DOHH2 (cell line): ENCODE measurements at regions not wholly inside any gene's neighbourhood (a gene's known extent, or its start where the extent isn't known, plus 50 kb on each side); places are given as distances from the start of the nearest gene placed in this dataset.
"Not testable (repeated sequence)": the region's sequence is repeated elsewhere in the genome, so short reads cannot be mapped to it uniquely, and the experiment has no call there.

Source experiments
- H3F3A ChIP-seq: fragments of 200-600 bp; sonication (generic), shearing (Covaris generic); 2 replicates; pipeline ENCODE4 v1.6.0; 2016; ENCODE audit warnings: antibody characterized with exemption, mild to moderate bottlenecking; ENCODE audit not compliant: control insufficient read depth, insufficient read depth
- H3K27ac ChIP-seq: fragments of 200-600 bp; sonication (generic); 2 replicates; pipeline ENCODE4 v1.5.1; 2014; ENCODE audit warnings: low read depth, mild to moderate bottlenecking, low read length, moderate library complexity
- H3K27me3 ChIP-seq: fragments of 200-600 bp; sonication (generic); 2 replicates; pipeline ENCODE4 v1.6.1; 2014; ENCODE audit warnings: mild to moderate bottlenecking, low read length, mixed read lengths; ENCODE audit not compliant: control insufficient read depth
- H3K36me3 ChIP-seq: fragments of 200-600 bp; sonication (generic); 2 replicates; pipeline ENCODE4 v1.6.1; 2014; ENCODE audit warnings: mild to moderate bottlenecking, low read length, moderate library complexity, mixed read lengths; ENCODE audit not compliant: control insufficient read depth
- H3K4me1 ChIP-seq: fragments of 200-600 bp; sonication (generic); 2 replicates; pipeline ENCODE4 v1.6.1; 2014; ENCODE audit warnings: mild to moderate bottlenecking, low read length, mixed read lengths; ENCODE audit not compliant: control insufficient read depth
- H3K4me2 ChIP-seq: fragments of 200-600 bp; sonication (generic); 2 replicates; pipeline ENCODE4 v1.6.0; 2014; ENCODE audit warnings: mild to moderate bottlenecking, low read length, moderate library complexity
- H3K4me3 ChIP-seq: fragments of 200-600 bp; sonication (generic); 2 replicates; pipeline ENCODE4 v1.5.1; 2014; ENCODE audit warnings: mild to moderate bottlenecking, low read length, mixed read lengths
- H3K79me2 ChIP-seq: fragments of 200-600 bp; sonication (generic); 2 replicates; pipeline ENCODE4 v1.6.1; 2014; ENCODE audit warnings: mild to moderate bottlenecking, low read length, mixed read lengths; ENCODE audit not compliant: control insufficient read depth
- H3K9me2 ChIP-seq: fragments of 200-600 bp; sonication (generic); replicated peaks from 2 replicates; pipeline ENCODE4 v1.6.1; 2014; ENCODE audit warnings: mild to moderate bottlenecking, low read length, mixed read lengths; ENCODE audit not compliant: control insufficient read depth
- H3K9me3 ChIP-seq: fragments of 200-600 bp; sonication (generic); 2 replicates; pipeline ENCODE4 v1.6.1; 2014; ENCODE audit warnings: antibody characterized with exemption, low read length, mixed read lengths; ENCODE audit not compliant: control insufficient read depth, insufficient read depth
- H4K20me1 ChIP-seq: fragments of 200-600 bp; sonication (generic); 2 replicates; pipeline ENCODE4 v1.6.0; 2014; ENCODE audit warnings: low read depth, mild to moderate bottlenecking, antibody characterized with exemption, low read length, moderate library complexity; ENCODE audit not compliant: control insufficient read depth, insufficient read depth
- CTCF ChIP-seq: fragments of 200-600 bp; sonication (generic); IDR thresholded peaks from one replicate; pipeline ENCODE4 v1.5.1; 2014; ENCODE audit warnings: antibody characterized with exemption, mild to moderate bottlenecking, low read depth, low read length; ENCODE audit not compliant: poor library complexity, severe bottlenecking
- EZH2phosphoT487 ChIP-seq: fragments of 200-600 bp; sonication (generic); IDR thresholded peaks from 2 replicates; pipeline ENCODE4 v1.6.1; 2017; ENCODE audit warnings: borderline replicate concordance, mild to moderate bottlenecking, antibody characterized with exemption, low read length, moderate library complexity, mixed read lengths

DNA sequence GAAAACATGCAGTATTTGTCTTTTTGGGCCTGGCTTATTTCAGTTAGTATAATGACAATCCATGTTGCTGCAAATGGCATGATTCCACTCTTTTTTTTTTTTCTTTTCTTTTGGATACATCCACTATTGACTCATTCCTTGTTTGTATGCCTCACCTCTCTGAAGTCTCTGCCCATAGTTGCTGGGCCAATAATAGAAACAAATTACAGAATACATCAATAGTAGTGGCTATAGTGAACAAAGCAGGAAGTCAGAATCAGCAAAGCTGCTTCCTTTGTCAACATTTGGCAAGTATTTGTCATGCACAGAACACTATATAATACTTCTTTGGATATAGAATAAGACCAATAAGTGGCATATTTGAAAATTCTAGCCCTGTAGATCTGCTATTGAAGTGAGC lies 609.7 kb downstream of the STK39 start:
- Histone ChIP-seq H3K4me1 (no peaks in the 10 kb centered on the region), H3K4me3 (no peak overlapping the region), H4K20me1 (no peaks in the 10 kb centered on the region), H3K36me3 (no peaks in the 10 kb centered on the region), H3K79me2 (no peaks in the 10 kb centered on the region), H3K9me2 (no peaks in the 10 kb centered on the region), H3K27me3 (no peaks in the 10 kb centered on the region), H3K9me3 (no peaks in the 10 kb centered on the region), H3K27ac (no peak overlapping the region), H3K4me2 (no peak overlapping the region), H3F3A (no peaks in the 10 kb centered on the region)
- TF ChIP-seq EZH2phosphoT487 (no peak), CTCF (no peak)

GRCh38 chr2:167632271-167632670 lies 615.1 kb downstream of the STK39 start:
- not testable (repeated sequence) for H3K9me3 ChIP-seq, H3K4me3 ChIP-seq, H4K20me1 ChIP-seq, H3K9me2 ChIP-seq, H3K79me2 ChIP-seq, H3K4me2 ChIP-seq, H3K27me3 ChIP-seq, H3F3A ChIP-seq, H3K4me1 ChIP-seq, H3K36me3 ChIP-seq, H3K27ac ChIP-seq

DNA sequence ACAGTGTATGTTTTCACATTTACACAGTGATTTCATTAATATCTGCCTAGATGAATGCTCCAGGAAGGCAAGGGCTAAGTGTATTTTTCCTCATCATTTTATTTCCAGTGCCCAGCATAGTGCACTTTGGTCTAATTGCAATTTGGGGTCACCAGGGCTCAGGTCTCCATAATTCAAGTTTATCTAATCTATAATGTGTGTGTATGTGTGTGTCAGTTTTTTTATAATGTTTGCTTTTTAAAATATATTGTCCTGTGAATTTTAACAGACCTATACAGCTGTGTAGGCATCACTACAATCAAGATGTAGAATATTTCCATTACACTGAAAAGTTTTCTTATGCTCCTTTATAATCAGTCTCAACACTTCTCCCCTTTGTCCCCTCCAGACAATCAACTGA lies 620.4 kb downstream of the STK39 start:
- no peaks in the 10 kb centered on the region for H3K9me2 ChIP-seq
- no peaks in the 10 kb centered on the region for H3F3A ChIP-seq
- H3K79me2 ChIP-seq: no peaks in the 10 kb centered on the region
- H3K27ac ChIP-seq: no peak overlapping the region
- H3K4me2 ChIP-seq: no peak overlapping the region
- H3K4me3 ChIP-seq: no peak overlapping the region
- H4K20me1 ChIP-seq: no peaks in the 10 kb centered on the region
- H3K27me3 ChIP-seq: no peaks in the 10 kb centered on the region
- TF ChIP-seq EZH2phosphoT487: no peak
- no peak for TF ChIP-seq CTCF
- no peaks in the 10 kb centered on the region for H3K36me3 ChIP-seq
- H3K9me3 ChIP-seq: no peaks in the 10 kb centered on the region
- H3K4me1 ChIP-seq: no peaks in the 10 kb centered on the region

DNA sequence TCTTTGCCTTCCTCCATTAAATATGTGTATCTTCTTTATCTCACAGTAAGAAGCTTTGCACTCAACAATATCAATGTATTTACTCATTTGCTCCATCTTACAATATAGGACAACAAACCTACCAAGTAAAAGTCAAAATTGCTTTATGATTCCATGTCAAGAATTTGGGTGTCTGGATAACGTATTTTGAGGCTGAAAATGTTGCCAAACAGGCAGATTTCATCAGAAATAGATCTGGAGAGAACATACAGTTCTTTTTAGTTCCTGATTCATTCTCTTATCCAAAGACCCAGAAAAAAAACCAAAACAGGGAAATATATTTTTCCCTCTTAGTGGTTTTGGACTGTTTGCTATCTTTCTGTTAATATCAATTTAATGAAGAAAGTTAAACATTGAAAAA lies 621.1 kb downstream of the STK39 start:
- no peak overlapping the region for H3K4me2 ChIP-seq
- H3K9me3 ChIP-seq: no peaks in the 10 kb centered on the region
- TF ChIP-seq CTCF: no peak
- no peaks in the 10 kb centered on the region for H3K79me2 ChIP-seq
- H4K20me1 ChIP-seq: no peaks in the 10 kb centered on the region
- no peak overlapping the region for H3K4me3 ChIP-seq
- H3K4me1 ChIP-seq: no peaks in the 10 kb centered on the region
- no peaks in the 10 kb centered on the region for H3K36me3 ChIP-seq
- no peaks in the 10 kb centered on the region for H3K9me2 ChIP-seq
- no peaks in the 10 kb centered on the region for H3F3A ChIP-seq
- H3K27ac ChIP-seq: no peak overlapping the region
- no peaks in the 10 kb centered on the region for H3K27me3 ChIP-seq
